PC-3 (cell line): ENCODE measurements at regions not wholly inside any gene's neighbourhood (a gene's known extent, or its start where the extent isn't known, plus 50 kb on each side); places are given as distances from the start of the nearest gene placed in this dataset.

Experiments used
- ATAC-seq: fragments of 200-7000 bp; cut with Tn5 transposase; 2 replicates; pipeline ENCODE4 v1.9.1; 2020; ENCODE audit warnings: mild to moderate bottlenecking, moderate library complexity
- BruUV-seq: library from RNA; stranded (reverse); fragments of 400-500 nt; replicated peaks from 2 replicates; lab custom pipeline; 2021; lab: Mats Ljungman, UMichigan
- CTCF ChIA-PET: fragments of 300-600 bp; sonication (Branson Sonifier 250); formaldehyde crosslinking; loops from one replicate; lab custom pipeline; 2022; ENCODE audit warnings: antibody characterized with exemption; lab: Charles Lee
- POLR2A ChIA-PET: fragments of 300-600 bp; sonication (Branson Sonifier 250); formaldehyde crosslinking; loops from one replicate; lab custom pipeline; 2022; ENCODE audit warnings: antibody characterized with exemption; ENCODE audit not compliant: unreplicated experiment; lab: Charles Lee
- DNase-seq: peaks from one replicate; pipeline ENCODE4 v3.0.0-alpha.2; 2015
- H2AFZ ChIP-seq: fragments of 300-600 bp; sonication (generic); 2 replicates; pipeline ENCODE4 v1.6.0; 2016; ENCODE audit warnings: antibody characterized with exemption, low read length
- H3F3A ChIP-seq: fragments of 300-600 bp; sonication (generic); one replicate; pipeline ENCODE4 v1.6.0; 2017; ENCODE audit warnings: antibody characterized with exemption, low read length, control low read depth, mild to moderate bottlenecking; ENCODE audit not compliant: unreplicated experiment
- H3K27ac ChIP-seq: fragments of 300-600 bp; sonication (generic); 2 replicates; pipeline ENCODE4 v1.5.1; 2016; ENCODE audit warnings: mild to moderate bottlenecking, low read length
- H3K27me3 ChIP-seq: fragments of 300-600 bp; sonication (generic); 2 replicates; pipeline ENCODE4 v1.6.1; 2016; ENCODE audit warnings: low read length, mixed read lengths
- H3K36me3 ChIP-seq: fragments of 300-600 bp; sonication (generic); 2 replicates; pipeline ENCODE4 v1.6.1; 2016; ENCODE audit warnings: low read depth, mixed run types, low read length, mixed read lengths
- H3K4me1 ChIP-seq: fragments of 300-600 bp; sonication (generic); 2 replicates; pipeline ENCODE4 v1.5.1; 2016; ENCODE audit warnings: low read length; ENCODE audit not compliant: insufficient read depth
- H3K4me2 ChIP-seq: fragments of 300-600 bp; sonication (generic); 2 replicates; pipeline ENCODE4 v1.6.0; 2016; ENCODE audit warnings: low read length
- H3K4me3 ChIP-seq: fragments of 300-600 bp; sonication (generic); 2 replicates; pipeline ENCODE4 v1.5.1; 2016; ENCODE audit warnings: mild to moderate bottlenecking, low read length, mixed read lengths
- H3K79me2 ChIP-seq: fragments of 300-600 bp; sonication (generic); 2 replicates; pipeline ENCODE4 v1.6.1; 2017; ENCODE audit warnings: low read length, mixed read lengths
- H3K9ac ChIP-seq: fragments of 300-600 bp; sonication (generic); 2 replicates; pipeline ENCODE4 v1.6.0; 2016; ENCODE audit warnings: mild to moderate bottlenecking, low read length
- H3K9me2 ChIP-seq: fragments of 300-600 bp; sonication (generic); replicated peaks from 2 replicates; pipeline ENCODE4 v1.6.1; 2016; ENCODE audit warnings: mixed run types, low read length, mixed read lengths
- H3K9me3 ChIP-seq: fragments of 300-600 bp; sonication (generic); 2 replicates; pipeline ENCODE4 v1.6.1; 2016; ENCODE audit warnings: low read length, mixed read lengths
- H4K20me1 ChIP-seq: fragments of 300-600 bp; sonication (generic); 2 replicates; pipeline ENCODE4 v1.6.1; 2016; ENCODE audit warnings: low read length, mixed read lengths
- EZH2 ChIP-seq: fragments of 300-600 bp; sonication (generic); IDR thresholded peaks from one replicate; pipeline ENCODE4 v1.6.1; 2017; ENCODE audit warnings: antibody characterized with exemption, mild to moderate bottlenecking, low read length; ENCODE audit not compliant: unreplicated experiment
- EZH2phosphoT487 ChIP-seq: fragments of 300-600 bp; sonication (generic); IDR thresholded peaks from 2 replicates; pipeline ENCODE4 v1.6.1; 2018; ENCODE audit warnings: mild to moderate bottlenecking, antibody characterized with exemption, low read length, borderline replicate concordance
- intact Hi-C: fragments of 100-400 bp; cut with micrococcal nuclease; formaldehyde crosslinking; loops from 2 replicates; pipeline ENCODE4 v1.9.0; 2023
- TF ChIP-seq, protein P1 (sequence below): fragments of 300-600 bp; sonication (generic); conservative IDR thresholded peaks from 2 replicates; pipeline ENCODE4 v1.5.1; 2017; ENCODE audit warnings: antibody characterized with exemption, low read depth, mild to moderate bottlenecking, low read length

DNA sequence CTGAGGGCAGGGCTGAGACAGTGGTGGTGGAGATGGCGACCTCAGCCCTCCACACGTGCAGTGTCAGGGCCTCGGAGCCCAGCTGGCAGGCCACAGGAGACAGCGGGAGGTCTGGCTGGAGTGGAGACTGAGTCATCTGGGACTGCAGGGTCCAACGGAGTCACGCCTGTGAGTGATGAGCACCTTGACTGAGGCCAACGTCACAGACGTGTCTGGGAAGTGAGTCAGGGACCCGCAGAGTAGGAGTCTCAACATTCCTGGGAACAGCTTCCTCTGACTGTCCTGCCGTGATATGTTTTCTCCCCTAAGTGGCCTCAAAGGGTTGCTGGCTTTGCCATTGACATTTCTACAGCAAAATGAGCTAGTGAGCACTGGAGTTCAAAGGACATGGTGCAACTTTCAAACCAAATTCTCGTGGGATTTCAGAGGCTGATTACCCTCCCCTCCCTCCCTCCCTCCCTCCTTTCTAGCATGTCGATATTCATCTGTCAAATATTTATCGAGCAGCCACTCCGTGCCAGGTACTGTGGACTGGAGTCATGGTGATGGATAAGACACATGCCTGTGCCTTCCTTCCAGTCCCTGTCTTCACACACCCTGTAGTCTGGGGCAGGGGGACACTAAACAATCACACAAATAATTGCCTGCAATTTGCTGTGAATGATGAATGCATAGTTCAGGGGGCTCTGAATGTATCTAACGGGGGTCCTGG lies 53.3 kb upstream of the AMOTL2 start:
- Histone ChIP-seq H3K4me1 (peaks cover 19% of the 10 kb centered on the region), H3K9me2 (no peaks in the 10 kb centered on the region), H4K20me1 (no peaks in the 10 kb centered on the region), H3K27me3 (no peaks in the 10 kb centered on the region), H3K9ac (peak overlapping the region; percentile 53), H3K4me3 (no peak overlapping the region), H3K27ac (peak overlapping the region; percentile 77), H3K4me2 (peak overlapping the region; percentile 61), H3K36me3 (no peaks in the 10 kb centered on the region), H3F3A (no peaks in the 10 kb centered on the region), H2AFZ (0 out of 2 replicates have a peak overlapping the region, but pooled peaks have one; percentile 35), H3K9me3 (no peaks in the 10 kb centered on the region), H3K79me2 (no peaks in the 10 kb centered on the region)
- intact Hi-C loops = loop anchor here (5.0 kb wide), 1 partner anchor 45 kb away; no protein-coding TSS in a partner anchor
- ATAC-seq (peak; percentile 96), DNase-seq (peak; percentile 95)
- ChIA-PET POLR2A (interaction anchor here (0.5 kb wide), 1 partner anchor 93 kb away, joined by 3 read pairs; no protein-coding TSS in a partner anchor), CTCF (interaction anchor here (1.5 kb wide), 1 partner anchor 46 kb away, joined by 3 read pairs; no protein-coding TSS in a partner anchor)
- TF ChIP-seq, protein P1, sequence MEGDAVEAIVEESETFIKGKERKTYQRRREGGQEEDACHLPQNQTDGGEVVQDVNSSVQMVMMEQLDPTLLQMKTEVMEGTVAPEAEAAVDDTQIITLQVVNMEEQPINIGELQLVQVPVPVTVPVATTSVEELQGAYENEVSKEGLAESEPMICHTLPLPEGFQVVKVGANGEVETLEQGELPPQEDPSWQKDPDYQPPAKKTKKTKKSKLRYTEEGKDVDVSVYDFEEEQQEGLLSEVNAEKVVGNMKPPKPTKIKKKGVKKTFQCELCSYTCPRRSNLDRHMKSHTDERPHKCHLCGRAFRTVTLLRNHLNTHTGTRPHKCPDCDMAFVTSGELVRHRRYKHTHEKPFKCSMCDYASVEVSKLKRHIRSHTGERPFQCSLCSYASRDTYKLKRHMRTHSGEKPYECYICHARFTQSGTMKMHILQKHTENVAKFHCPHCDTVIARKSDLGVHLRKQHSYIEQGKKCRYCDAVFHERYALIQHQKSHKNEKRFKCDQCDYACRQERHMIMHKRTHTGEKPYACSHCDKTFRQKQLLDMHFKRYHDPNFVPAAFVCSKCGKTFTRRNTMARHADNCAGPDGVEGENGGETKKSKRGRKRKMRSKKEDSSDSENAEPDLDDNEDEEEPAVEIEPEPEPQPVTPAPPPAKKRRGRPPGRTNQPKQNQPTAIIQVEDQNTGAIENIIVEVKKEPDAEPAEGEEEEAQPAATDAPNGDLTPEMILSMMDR = no peak
- no peak for TF ChIP-seq EZH2
- TF ChIP-seq EZH2phosphoT487 = no peak
- BruUV-seq = no TSS peak

DNA sequence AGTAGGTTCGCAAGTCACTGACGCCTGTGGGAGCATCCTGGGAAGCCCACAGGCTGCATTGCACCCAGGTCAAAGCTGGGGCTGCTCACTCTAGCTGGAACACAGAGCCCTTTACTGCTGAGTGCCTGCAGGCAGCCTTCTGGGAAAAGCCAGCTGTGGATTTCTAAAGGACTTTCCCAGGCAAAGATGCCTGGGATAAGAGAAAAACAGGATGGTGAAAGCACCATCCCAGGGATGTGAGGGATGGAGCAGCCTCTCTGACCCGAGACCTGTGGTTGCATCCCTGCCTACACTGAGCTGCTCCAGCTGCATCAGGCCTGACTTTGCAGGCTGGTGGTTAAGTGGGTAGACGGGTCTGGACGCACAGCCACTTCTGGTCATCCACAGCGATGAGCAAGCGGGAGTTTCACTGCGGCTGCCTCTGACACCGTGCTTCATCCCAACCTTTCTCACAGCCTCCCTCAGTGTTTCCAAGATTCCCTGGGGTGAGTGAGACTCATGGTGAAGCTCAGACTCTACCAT lies 52.5 kb upstream of the AMOTL2 start:
- ATAC-seq = no peak
- Histone ChIP-seq H3F3A (no peaks in the 10 kb centered on the region), H3K9ac (peak overlapping the region; percentile 53; the same call in 1 of the 2 replicates), H3K4me1 (peaks cover 19% of the 10 kb centered on the region), H4K20me1 (no peaks in the 10 kb centered on the region), H3K79me2 (no peaks in the 10 kb centered on the region), H3K4me3 (no peak overlapping the region), H3K27ac (peak overlapping the region; percentile 77), H3K4me2 (peak overlapping the region; percentile 35), H3K9me3 (no peaks in the 10 kb centered on the region), H3K9me2 (no peaks in the 10 kb centered on the region), H3K36me3 (no peaks in the 10 kb centered on the region), H3K27me3 (no peaks in the 10 kb centered on the region), H2AFZ (no peak overlapping the region)
- ChIA-PET POLR2A (interaction anchor here (0.5 kb wide), 1 partner anchor 92 kb away, joined by 3 read pairs; no protein-coding TSS in a partner anchor), CTCF (no interaction called here)
- no TSS peak for BruUV-seq
- no peak for DNase-seq
- intact Hi-C loops = loop anchor here (5.0 kb wide), 1 partner anchor 46 kb away; no protein-coding TSS in a partner anchor
- TF ChIP-seq EZH2 (no peak), EZH2phosphoT487 (no peak)
- TF ChIP-seq, protein P1 = no peak
